HCT116 (cell line): ENCODE measurements at regions not wholly inside any gene's neighbourhood (a gene's known extent, or its start where the extent isn't known, plus 50 kb on each side); places are given as distances from the start of the nearest gene placed in this dataset.

Experiments used
- ATF3 ChIP-seq: IDR thresholded peaks from 2 replicates; pipeline ENCODE4 v1.6.1; 2012
- CEBPB ChIP-seq: IDR thresholded peaks from 2 replicates; pipeline ENCODE4 v1.6.1; 2012; ENCODE audit warnings: low read depth
- CTCF ChIP-seq, 3 experiments: fragments of 200-600 bp in 1 of 3; sonication (generic) in 1 of 3; IDR thresholded peaks in 2 of 3; conservative IDR thresholded peaks in 1 of 3; 2 replicates each; pipeline ENCODE4 v1.5.1; 2012 to 2017; ENCODE audit warnings: low read depth in 2 of 3, low read length in 2 of 3, antibody characterized with exemption in 1 of 3, borderline replicate concordance in 1 of 3, control low read depth in 1 of 3, mild to moderate bottlenecking in 1 of 3, mixed read lengths in 1 of 3, mixed run types in 1 of 3, moderate library complexity in 1 of 3; ENCODE audit not compliant: insufficient read depth in 1 of 3
- EGR1 ChIP-seq: IDR thresholded peaks from 2 replicates; pipeline ENCODE4 v1.6.1; 2012; ENCODE audit warnings: low read depth
- EZH2 ChIP-seq: fragments of 200-600 bp; sonication (generic); IDR thresholded peaks from 2 replicates; pipeline ENCODE4 v1.6.1; 2017; ENCODE audit warnings: antibody characterized with exemption, mixed run types
- EZH2phosphoT487 ChIP-seq: fragments of 200-600 bp; IDR thresholded peaks from 2 replicates; pipeline ENCODE4 v1.6.1; 2018; ENCODE audit warnings: antibody characterized with exemption, borderline replicate concordance
- MAX ChIP-seq: IDR thresholded peaks from 2 replicates; pipeline ENCODE4 v1.6.1; 2012
- POLR2A ChIP-seq: IDR thresholded peaks from 2 replicates; pipeline ENCODE4 v1.7.0; 2011; ENCODE audit warnings: borderline replicate concordance; ENCODE audit not compliant: insufficient read depth, insufficient read length; ENCODE audit errors: extremely low read depth
- POLR2AphosphoS5 ChIP-seq: IDR thresholded peaks from 2 replicates; pipeline ENCODE4 v1.6.1; 2011; ENCODE audit warnings: mild to moderate bottlenecking, low read depth, low read length, moderate library complexity
- REST ChIP-seq: IDR thresholded peaks from 2 replicates; pipeline ENCODE4 v1.6.1; 2012; ENCODE audit warnings: low read depth
- SP1 ChIP-seq: IDR thresholded peaks from 2 replicates; pipeline ENCODE4 v1.6.1; 2012; ENCODE audit warnings: low read depth
- TCF7L2 ChIP-seq: IDR thresholded peaks from 2 replicates; pipeline ENCODE4 v1.7.0; 2011; ENCODE audit warnings: borderline replicate concordance, inconsistent platforms; ENCODE audit not compliant: insufficient read depth, insufficient read length; ENCODE audit errors: extremely low read depth
- YY1 ChIP-seq: IDR thresholded peaks from 2 replicates; pipeline ENCODE4 v1.6.1; 2011; ENCODE audit warnings: low read length, low read depth, moderate library complexity, mild to moderate bottlenecking; ENCODE audit not compliant: insufficient replicate concordance; ENCODE audit errors: extremely low read depth

GRCh38 chr1:80282536-80282935, 1276.0 kb upstream of the ADGRL4 start:
- TF ChIP-seq CTCF (IDR thresholded peaks at IDR 0.05 in 2 of 3, conservative IDR thresholded peaks at IDR 0.05 in 1 of 3; ENCODE audit: borderline replicate concordance in 1 of 3, insufficient read depth in 1 of 3, low read depth in 2 of 3, low read length in 2 of 3) (no peak), REST (no peak), POLR2A (no peak), EZH2 (no peak), SP1 (no peak), EGR1 (no peak), YY1 (no peak), EZH2phosphoT487 (no peak), MAX (no peak), POLR2AphosphoS5 (no peak), ATF3 (no peak), CEBPB (no peak), TCF7L2 (no peak)
